Neural progenitor cell (in vitro differentiated cells): ENCODE measurements at regions not wholly inside any gene's neighbourhood (a gene's known extent, or its start where the extent isn't known, plus 50 kb on each side); places are given as distances from the start of the nearest gene placed in this dataset.
A peak's percentile ranks its signal among the peaks of the same experiment; 100 is the strongest.

ENCODE experiments used
- DNase-seq: peaks from one replicate; pipeline ENCODE4 v3.0.0-alpha.2; 2016; ENCODE audit warnings: low spot score
- H2AFZ ChIP-seq: fragments of 200-600 bp; sonication (generic); replicated peaks from 2 replicates; pipeline ENCODE4 v1.6.1; 2016; ENCODE audit warnings: antibody characterized with exemption
- H3F3A ChIP-seq: fragments of 200-600 bp; sonication (generic); 2 replicates; pipeline ENCODE4 v1.6.1; 2016; ENCODE audit warnings: antibody characterized with exemption, low read depth
- H3K27ac ChIP-seq: fragments of 200-600 bp; sonication (generic); 2 replicates; pipeline ENCODE4 v1.5.1; 2016; ENCODE audit warnings: mild to moderate bottlenecking
- H3K27me3 ChIP-seq: fragments of 200-600 bp; sonication (generic); 2 replicates; pipeline ENCODE4 v1.6.1; 2016; ENCODE audit warnings: mild to moderate bottlenecking, moderate library complexity
- H3K36me3 ChIP-seq: fragments of 200-600 bp; sonication (generic); 2 replicates; pipeline ENCODE4 v1.5.1; 2016
- H3K4me1 ChIP-seq: fragments of 200-600 bp; sonication (generic); 2 replicates; pipeline ENCODE4 v1.6.1; 2016; ENCODE audit warnings: mixed run types
- H3K4me2 ChIP-seq: fragments of 200-600 bp; sonication (generic); 2 replicates; pipeline ENCODE4 v1.6.1; 2016
- H3K4me3 ChIP-seq: fragments of 200-600 bp; sonication (generic); 2 replicates; pipeline ENCODE4 v1.5.1; 2016
- H3K79me2 ChIP-seq: fragments of 200-600 bp; sonication (generic); 2 replicates; pipeline ENCODE4 v1.6.1; 2016; ENCODE audit warnings: low read depth
- H3K9ac ChIP-seq: fragments of 200-600 bp; sonication (generic); 2 replicates; pipeline ENCODE4 v1.6.1; 2016
- H3K9me3 ChIP-seq: fragments of 200-600 bp; sonication (generic); 2 replicates; pipeline ENCODE4 v1.5.1; 2016; ENCODE audit warnings: low read depth
- H4K20me1 ChIP-seq: fragments of 200-600 bp; sonication (generic); 2 replicates; pipeline ENCODE4 v1.6.1; 2016; ENCODE audit warnings: low read depth
- H3K27ac Mint-ChIP-seq: 3 replicates; pipeline ENCODE4 v1.8.0; 2021; ENCODE audit warnings: mixed read lengths
- H3K27me3 Mint-ChIP-seq: 2 replicates; pipeline ENCODE4 v1.8.0; 2022; ENCODE audit warnings: low read depth, mild to moderate bottlenecking, inconsistent platforms, moderate library complexity, mixed read lengths; ENCODE audit not compliant: insufficient read depth
- H3K36me3 Mint-ChIP-seq: 3 replicates; pipeline ENCODE4 v1.8.0; 2021; ENCODE audit warnings: mixed read lengths
- H3K4me1 Mint-ChIP-seq: 3 replicates; pipeline ENCODE4 v1.8.0; 2021; ENCODE audit warnings: mixed read lengths
- H3K4me3 Mint-ChIP-seq: 3 replicates; pipeline ENCODE4 v1.8.0; 2021; ENCODE audit warnings: mild to moderate bottlenecking, moderate library complexity, mixed read lengths
- H3K9me3 Mint-ChIP-seq: 3 replicates; pipeline ENCODE4 v1.8.0; 2020; ENCODE audit warnings: mixed read lengths
- CTCF ChIP-seq: fragments of 200-600 bp; sonication (generic); IDR thresholded peaks from 2 replicates; pipeline ENCODE4 v1.5.1; 2017; ENCODE audit warnings: antibody characterized with exemption, mild to moderate bottlenecking
- EZH2 ChIP-seq: fragments of 200-600 bp; sonication (generic); IDR thresholded peaks from 2 replicates; pipeline ENCODE4 v1.6.1; 2017; ENCODE audit warnings: antibody characterized with exemption, mild to moderate bottlenecking, moderate library complexity
- EZH2phosphoT487 ChIP-seq: fragments of 200-600 bp; sonication (generic); IDR thresholded peaks from 2 replicates; pipeline ENCODE4 v1.6.1; 2017; ENCODE audit warnings: antibody characterized with exemption

- no peaks in the 10 kb centered on the region for H3F3A ChIP-seq
- peaks cover 2% of the 10 kb centered on the region for H3K27me3 Mint-ChIP-seq
- H3K9me3 Mint-ChIP-seq: no peaks in the 10 kb centered on the region
- no peaks in the 10 kb centered on the region for H3K9me3 ChIP-seq
- no peak overlapping the region for H3K27ac ChIP-seq
- no peaks in the 10 kb centered on the region for H3K27me3 ChIP-seq
- H3K4me1 ChIP-seq: peaks cover 18% of the 10 kb centered on the region
- H3K4me3 ChIP-seq: no peak overlapping the region
- H4K20me1 ChIP-seq: no peaks in the 10 kb centered on the region
- H2AFZ ChIP-seq: peak overlapping the region; percentile 64
- peaks cover 27% of the 10 kb centered on the region for H3K4me1 Mint-ChIP-seq
- H3K36me3 Mint-ChIP-seq: no peaks in the 10 kb centered on the region
- H3K27ac Mint-ChIP-seq: peak overlapping the region; percentile 80
- H3K79me2 ChIP-seq: no peaks in the 10 kb centered on the region
- peak; percentile 41 for DNase-seq
- no peak overlapping the region for H3K4me3 Mint-ChIP-seq
- H3K36me3 ChIP-seq: no peaks in the 10 kb centered on the region
- no peak overlapping the region for H3K9ac ChIP-seq
- peak overlapping the region; percentile 35 for H3K4me2 ChIP-seq
- TF ChIP-seq EZH2: no peak
- no peak for TF ChIP-seq CTCF
- TF ChIP-seq EZH2phosphoT487: no peak
Measured at GRCh38 chr11:128341280-128342248, 245.8 kb downstream of the ETS1 start.

GRCh38 chr11:128339792-128340191 lies 247.6 kb downstream of the ETS1 start:
- H3K36me3 ChIP-seq: no peaks in the 10 kb centered on the region
- peaks cover 18% of the 10 kb centered on the region for H3K4me1 ChIP-seq
- H3K4me3 ChIP-seq: no peak overlapping the region
- H3K4me3 Mint-ChIP-seq: no peak overlapping the region
- H3K4me1 Mint-ChIP-seq: peaks cover 44% of the 10 kb centered on the region
- H3K27me3 ChIP-seq: no peaks in the 10 kb centered on the region
- no peak overlapping the region for H3K27ac ChIP-seq
- H4K20me1 ChIP-seq: no peaks in the 10 kb centered on the region
- no peaks in the 10 kb centered on the region for H3K36me3 Mint-ChIP-seq
- H3K27me3 Mint-ChIP-seq: peaks cover 2% of the 10 kb centered on the region
- H2AFZ ChIP-seq: no peak overlapping the region
- no peak overlapping the region for H3K4me2 ChIP-seq
- no peaks in the 10 kb centered on the region for H3K9me3 ChIP-seq
- H3K27ac Mint-ChIP-seq: no peak overlapping the region
- H3F3A ChIP-seq: no peaks in the 10 kb centered on the region
- no peaks in the 10 kb centered on the region for H3K9me3 Mint-ChIP-seq
- H3K9ac ChIP-seq: no peak overlapping the region
- no peak for DNase-seq
- no peaks in the 10 kb centered on the region for H3K79me2 ChIP-seq
- no peak for TF ChIP-seq EZH2phosphoT487
- no peak for TF ChIP-seq CTCF
- TF ChIP-seq EZH2: no peak

- Histone ChIP-seq H3K79me2 (no peaks in the 10 kb centered on the region), H3K4me2 (no peak overlapping the region), H3K27me3 (no peaks in the 10 kb centered on the region), H3K4me1 (peaks cover 18% of the 10 kb centered on the region), H3K36me3 (no peaks in the 10 kb centered on the region), H3K9me3 (no peaks in the 10 kb centered on the region), H4K20me1 (no peaks in the 10 kb centered on the region), H3K9ac (no peak overlapping the region), H3F3A (no peaks in the 10 kb centered on the region), H3K27ac (no peak overlapping the region), H2AFZ (no peak overlapping the region), H3K4me3 (no peak overlapping the region)
- no peak for DNase-seq
- Mint-ChIP-seq H3K9me3 (no peaks in the 10 kb centered on the region), H3K27me3 (peaks cover 2% of the 10 kb centered on the region), H3K4me3 (no peak overlapping the region), H3K36me3 (no peaks in the 10 kb centered on the region), H3K4me1 (peaks cover 54% of the 10 kb centered on the region), H3K27ac (no peak overlapping the region)
- TF ChIP-seq CTCF: no peak
- TF ChIP-seq EZH2phosphoT487: no peak
- TF ChIP-seq EZH2: no peak
Measured at GRCh38 chr11:128338811-128339210, 248.5 kb downstream of the ETS1 start.
